ENCODE measurements at regions not wholly inside any gene's neighbourhood (a gene's known extent, or its start where the extent isn't known, plus 50 kb on each side); places are given as distances from the start of the nearest gene placed in this dataset.
A peak's percentile ranks its signal among the peaks of the same experiment; 100 is the strongest.

DNA sequence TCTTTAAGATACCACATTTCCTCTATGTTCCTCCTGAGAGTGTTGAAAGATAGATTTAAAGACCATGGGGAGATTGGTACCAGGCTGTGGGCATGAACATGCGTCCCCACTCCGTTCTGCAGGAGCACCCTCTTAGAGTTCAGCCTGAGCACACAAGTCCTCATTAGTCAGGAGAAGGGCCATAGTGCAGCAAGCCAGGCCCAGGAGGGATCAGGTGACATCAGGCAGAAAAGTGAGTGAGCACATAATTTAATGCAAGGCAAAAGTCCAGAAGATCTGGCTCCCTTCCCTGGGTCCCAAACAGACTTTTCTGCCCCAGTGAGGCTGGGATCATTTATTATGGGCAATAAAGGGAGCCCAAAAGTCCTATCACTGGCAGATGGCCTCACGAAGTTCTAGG lies 263.7 kb upstream of the AGTR2 start:
- Histone ChIP-seq H2BK5ac (ENCODE audit: insufficient read length, low read length) (no peak overlapping the region), H4K8ac (replicated peaks; ENCODE audit: insufficient read length, low read depth, low read length) (no peak overlapping the region), H2BK120ac (ENCODE audit: low read depth, low read length, poor library complexity, severe bottlenecking) (no peak overlapping the region), H3K23ac (ENCODE audit: insufficient read length, low read depth, low read length) (no peak overlapping the region), H4K5ac (ENCODE audit: insufficient read length, low read depth, low read length) (no peak overlapping the region), H3K27me3 (ENCODE audit: insufficient read depth, low read length) (no peaks in the 10 kb centered on the region), H3K14ac (ENCODE audit: insufficient read depth, low read length) (no peak overlapping the region), H4K91ac (ENCODE audit: insufficient read length, low read depth, low read length) (no peak overlapping the region), H2BK20ac (ENCODE audit: low read depth, low read length, poor library complexity, severe bottlenecking) (no peak overlapping the region), H3K9ac (ENCODE audit: extremely low read depth, insufficient read length, low read length) (no peak overlapping the region), H2AFZ (ENCODE audit: low read length) (no peak overlapping the region), H2BK15ac (ENCODE audit: low read depth, low read length) (no peak overlapping the region), H3K4ac (ENCODE audit: low read depth, low read length) (no peak overlapping the region), H3K79me1 (ENCODE audit: insufficient read depth, low read depth, low read length, poor library complexity, severe bottlenecking) (no peaks in the 10 kb centered on the region), H3K79me2 (ENCODE audit: insufficient read depth, low read length) (no peaks in the 10 kb centered on the region; the same call in 1 of the 2 replicates), H4K20me1 (ENCODE audit: control insufficient read depth, insufficient read depth, insufficient read length) (no peaks in the 10 kb centered on the region), H3K23me2 (ENCODE audit: insufficient read length, low read depth, low read length, poor library complexity, severe bottlenecking) (no peaks in the 10 kb centered on the region), H3K4me2 (ENCODE audit: insufficient read depth, insufficient read length, low read length) (no peak overlapping the region), H3T11ph (ENCODE audit: low read length) (no peak overlapping the region), H3K27ac (ENCODE audit: insufficient read length, low read depth, low read length) (no peak overlapping the region), H3K9me3 (ENCODE audit: control insufficient read depth, low read depth, low read length) (no peaks in the 10 kb centered on the region), H3K4me1 (ENCODE audit: insufficient read depth, low read length) (no peaks in the 10 kb centered on the region), H2AK5ac (ENCODE audit: insufficient read length, low read length) (no peak overlapping the region), H3K56ac (ENCODE audit: insufficient read length, low read depth, low read length) (no peak overlapping the region), H3K18ac (ENCODE audit: insufficient read length, low read depth, low read length) (no peak overlapping the region), H2BK12ac (ENCODE audit: insufficient read length, low read depth, low read length) (no peak overlapping the region)
- Mint-ChIP-seq H3K27ac (peak overlapping the region in 1 of 3 experiments; percentile 81; a peak in 2 of 7 replicates), H3K4me3 (no peak overlapping the region), H3K36me3 (ENCODE audit: insufficient read depth in 1 of 3, low read depth in 3 of 3) (peaks cover 43 to 71% (median 52%) of the 10 kb centered on the region in 3 experiments), H3K9me3 (peaks cover 13 to 14% of the 10 kb centered on the region in 2 experiments), H3K4me1 (peaks cover 14 to 31% of the 10 kb centered on the region in 2 experiments), H3K27me3 (ENCODE audit: low read depth) (peaks cover 38% of the 10 kb centered on the region)
- WGBS (ENCODE audit: extremely low coverage, insufficient read length, low lambda C conversion rate), result no CpG with 5 or more reads among the region's 3 CpGs
- no peak for DNase-seq
- TF ChIP-seq, protein P1, sequence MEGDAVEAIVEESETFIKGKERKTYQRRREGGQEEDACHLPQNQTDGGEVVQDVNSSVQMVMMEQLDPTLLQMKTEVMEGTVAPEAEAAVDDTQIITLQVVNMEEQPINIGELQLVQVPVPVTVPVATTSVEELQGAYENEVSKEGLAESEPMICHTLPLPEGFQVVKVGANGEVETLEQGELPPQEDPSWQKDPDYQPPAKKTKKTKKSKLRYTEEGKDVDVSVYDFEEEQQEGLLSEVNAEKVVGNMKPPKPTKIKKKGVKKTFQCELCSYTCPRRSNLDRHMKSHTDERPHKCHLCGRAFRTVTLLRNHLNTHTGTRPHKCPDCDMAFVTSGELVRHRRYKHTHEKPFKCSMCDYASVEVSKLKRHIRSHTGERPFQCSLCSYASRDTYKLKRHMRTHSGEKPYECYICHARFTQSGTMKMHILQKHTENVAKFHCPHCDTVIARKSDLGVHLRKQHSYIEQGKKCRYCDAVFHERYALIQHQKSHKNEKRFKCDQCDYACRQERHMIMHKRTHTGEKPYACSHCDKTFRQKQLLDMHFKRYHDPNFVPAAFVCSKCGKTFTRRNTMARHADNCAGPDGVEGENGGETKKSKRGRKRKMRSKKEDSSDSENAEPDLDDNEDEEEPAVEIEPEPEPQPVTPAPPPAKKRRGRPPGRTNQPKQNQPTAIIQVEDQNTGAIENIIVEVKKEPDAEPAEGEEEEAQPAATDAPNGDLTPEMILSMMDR (conservative IDR thresholded peaks at IDR 0.05), result no peak
